GM23338 (cell line): ENCODE measurements at regions not wholly inside any gene's neighbourhood (a gene's known extent, or its start where the extent isn't known, plus 50 kb on each side); places are given as distances from the start of the nearest gene placed in this dataset.
A peak's percentile ranks its signal among the peaks of the same experiment; 100 is the strongest.

ENCODE experiments used
- ATAC-seq: fragments of 200-7000 bp; cut with Tn5 transposase; 3 replicates; pipeline ENCODE4 v1.9.1; 2020
- DNase-seq: peaks from one replicate; pipeline ENCODE4 v3.0.0-alpha.2; 2015; ENCODE audit warnings: low spot score
- H2AFZ ChIP-seq: fragments of 200-600 bp; sonication (generic); 2 replicates; pipeline ENCODE4 v1.8.0; 2016; ENCODE audit warnings: antibody characterized with exemption, mild to moderate bottlenecking, moderate library complexity
- H3F3A ChIP-seq: fragments of 200-600 bp; sonication (generic); replicated peaks from 2 replicates; pipeline ENCODE4 v1.8.0; 2017; ENCODE audit warnings: antibody characterized with exemption, mixed run types, low read depth
- H3K27ac ChIP-seq: fragments of 200-600 bp; sonication (generic); 2 replicates; pipeline ENCODE4 v1.6.1; 2016; ENCODE audit warnings: low read depth
- H3K27me3 ChIP-seq: fragments of 200-600 bp; sonication (generic); 2 replicates; pipeline ENCODE4 v1.8.0; 2016; ENCODE audit warnings: mild to moderate bottlenecking, mixed run types, moderate library complexity; ENCODE audit not compliant: insufficient read depth
- H3K36me3 ChIP-seq: fragments of 200-600 bp; sonication (generic); 2 replicates; pipeline ENCODE4 v1.8.0; 2016; ENCODE audit warnings: mild to moderate bottlenecking; ENCODE audit not compliant: insufficient read depth
- H3K4me1 ChIP-seq: fragments of 200-600 bp; sonication (generic); 2 replicates; pipeline ENCODE4 v1.8.0; 2016; ENCODE audit warnings: mild to moderate bottlenecking, moderate library complexity; ENCODE audit not compliant: insufficient read depth
- H3K4me2 ChIP-seq: fragments of 200-600 bp; sonication (generic); 2 replicates; pipeline ENCODE4 v1.7.1; 2017; ENCODE audit warnings: mixed run types
- H3K4me3 ChIP-seq: fragments of 200-600 bp; sonication (generic); 2 replicates; pipeline ENCODE4 v1.6.1; 2016; ENCODE audit warnings: mixed run types
- H3K79me2 ChIP-seq: fragments of 200-600 bp; sonication (generic); replicated peaks from 2 replicates; pipeline ENCODE4 v1.8.0; 2017; ENCODE audit warnings: mild to moderate bottlenecking; ENCODE audit not compliant: insufficient read depth
- H3K9me2 ChIP-seq: fragments of 200-600 bp; sonication (generic); 2 replicates; pipeline ENCODE4 v1.8.0; 2017; ENCODE audit not compliant: insufficient read depth
- H4K20me1 ChIP-seq: fragments of 200-600 bp; sonication (generic); replicated peaks from 2 replicates; pipeline ENCODE4 v1.8.0; 2017; ENCODE audit warnings: mild to moderate bottlenecking; ENCODE audit not compliant: insufficient read depth
- H3K27ac Mint-ChIP-seq: 2 replicates; pipeline ENCODE4 v1.8.0; 2020; ENCODE audit warnings: inconsistent platforms, mild to moderate bottlenecking, moderate library complexity, mixed read lengths
- H3K27me3 Mint-ChIP-seq: 3 replicates; pipeline ENCODE4 v1.8.0; 2022; ENCODE audit warnings: low read depth, mild to moderate bottlenecking, moderate library complexity, mixed read lengths, inconsistent platforms; ENCODE audit not compliant: insufficient read depth, poor library complexity
- H3K36me3 Mint-ChIP-seq: 3 replicates; pipeline ENCODE4 v1.8.0; 2021; ENCODE audit warnings: low read depth, mild to moderate bottlenecking, inconsistent platforms, moderate library complexity, mixed read lengths
- H3K4me1 Mint-ChIP-seq: 3 replicates; pipeline ENCODE4 v1.8.0; 2020; ENCODE audit warnings: mild to moderate bottlenecking, inconsistent platforms, mixed read lengths
- H3K4me3 Mint-ChIP-seq: 3 replicates; pipeline ENCODE4 v1.8.0; 2021; ENCODE audit warnings: moderate library complexity, mild to moderate bottlenecking, inconsistent platforms, mixed read lengths
- H3K9me3 Mint-ChIP-seq: 3 replicates; pipeline ENCODE4 v1.8.0; 2020; ENCODE audit warnings: moderate library complexity, mild to moderate bottlenecking, inconsistent platforms, mixed read lengths
- CTCF ChIP-seq, 2 experiments: fragments of 200-600 bp in 1 of 2; sonication (generic) in 1 of 2; conservative IDR thresholded peaks; 2 replicates each; pipeline versions ENCODE4 v1.5.1 to v1.6.1; 2016 to 2017; ENCODE audit warnings: antibody characterized with exemption in 2 of 2, low read depth in 2 of 2, mild to moderate bottlenecking in 2 of 2, moderate library complexity in 1 of 2
- EZH2 ChIP-seq: fragments of 200-600 bp; sonication (generic); IDR thresholded peaks from one replicate; pipeline ENCODE4 v1.8.0; 2017; ENCODE audit warnings: antibody characterized with exemption, mild to moderate bottlenecking, low read depth; ENCODE audit not compliant: unreplicated experiment
- EZH2phosphoT487 ChIP-seq: fragments of 200-600 bp; sonication (generic); IDR thresholded peaks from one replicate; pipeline ENCODE4 v1.8.1; 2018; ENCODE audit warnings: antibody characterized with exemption; ENCODE audit not compliant: unreplicated experiment
- JUNB ChIP-seq: IDR thresholded peaks from one replicate; pipeline ENCODE4 v1.6.1; 2016; ENCODE audit warnings: antibody characterized with exemption; ENCODE audit not compliant: unreplicated experiment
- NANOG ChIP-seq: IDR thresholded peaks from 2 replicates; pipeline ENCODE4 v1.6.1; 2016; ENCODE audit warnings: antibody characterized with exemption, borderline replicate concordance
- POLR2AphosphoS5 ChIP-seq: IDR thresholded peaks from 2 replicates; pipeline ENCODE4 v1.6.1; 2016; ENCODE audit warnings: antibody characterized with exemption, low read depth
- STAT1 ChIP-seq: IDR thresholded peaks from one replicate; pipeline ENCODE4 v1.6.1; 2016; ENCODE audit warnings: antibody characterized with exemption; ENCODE audit not compliant: unreplicated experiment
- ZNF114 ChIP-seq: fragments of 250-450 bp; sonication (Bioruptor Pico); IDR thresholded peaks from 2 replicates; pipeline ENCODE4 v1.5.0; 2020; ENCODE audit warnings: mild to moderate bottlenecking, moderate library complexity
- ZNF331 ChIP-seq: fragments of 250-450 bp; sonication (Bioruptor Pico); IDR thresholded peaks from 2 replicates; pipeline ENCODE4 v1.5.0; 2020; ENCODE audit warnings: low read depth, mild to moderate bottlenecking, moderate library complexity
- TF ChIP-seq, protein P1 (sequence below): fragments of 250-450 bp; sonication (Bioruptor Pico); IDR thresholded peaks from 2 replicates; pipeline ENCODE4 v1.5.0; 2020; ENCODE audit warnings: mild to moderate bottlenecking, moderate library complexity
- TF ChIP-seq, protein P2 (sequence below): IDR thresholded peaks from 2 replicates; pipeline ENCODE4 v1.6.1; 2016; ENCODE audit warnings: antibody characterized with exemption
- TF ChIP-seq, protein P3 (sequence below): IDR thresholded peaks from one replicate; pipeline ENCODE4 v1.6.1; 2018; ENCODE audit warnings: antibody characterized with exemption; ENCODE audit not compliant: unreplicated experiment

- TF ChIP-seq, protein P1, sequence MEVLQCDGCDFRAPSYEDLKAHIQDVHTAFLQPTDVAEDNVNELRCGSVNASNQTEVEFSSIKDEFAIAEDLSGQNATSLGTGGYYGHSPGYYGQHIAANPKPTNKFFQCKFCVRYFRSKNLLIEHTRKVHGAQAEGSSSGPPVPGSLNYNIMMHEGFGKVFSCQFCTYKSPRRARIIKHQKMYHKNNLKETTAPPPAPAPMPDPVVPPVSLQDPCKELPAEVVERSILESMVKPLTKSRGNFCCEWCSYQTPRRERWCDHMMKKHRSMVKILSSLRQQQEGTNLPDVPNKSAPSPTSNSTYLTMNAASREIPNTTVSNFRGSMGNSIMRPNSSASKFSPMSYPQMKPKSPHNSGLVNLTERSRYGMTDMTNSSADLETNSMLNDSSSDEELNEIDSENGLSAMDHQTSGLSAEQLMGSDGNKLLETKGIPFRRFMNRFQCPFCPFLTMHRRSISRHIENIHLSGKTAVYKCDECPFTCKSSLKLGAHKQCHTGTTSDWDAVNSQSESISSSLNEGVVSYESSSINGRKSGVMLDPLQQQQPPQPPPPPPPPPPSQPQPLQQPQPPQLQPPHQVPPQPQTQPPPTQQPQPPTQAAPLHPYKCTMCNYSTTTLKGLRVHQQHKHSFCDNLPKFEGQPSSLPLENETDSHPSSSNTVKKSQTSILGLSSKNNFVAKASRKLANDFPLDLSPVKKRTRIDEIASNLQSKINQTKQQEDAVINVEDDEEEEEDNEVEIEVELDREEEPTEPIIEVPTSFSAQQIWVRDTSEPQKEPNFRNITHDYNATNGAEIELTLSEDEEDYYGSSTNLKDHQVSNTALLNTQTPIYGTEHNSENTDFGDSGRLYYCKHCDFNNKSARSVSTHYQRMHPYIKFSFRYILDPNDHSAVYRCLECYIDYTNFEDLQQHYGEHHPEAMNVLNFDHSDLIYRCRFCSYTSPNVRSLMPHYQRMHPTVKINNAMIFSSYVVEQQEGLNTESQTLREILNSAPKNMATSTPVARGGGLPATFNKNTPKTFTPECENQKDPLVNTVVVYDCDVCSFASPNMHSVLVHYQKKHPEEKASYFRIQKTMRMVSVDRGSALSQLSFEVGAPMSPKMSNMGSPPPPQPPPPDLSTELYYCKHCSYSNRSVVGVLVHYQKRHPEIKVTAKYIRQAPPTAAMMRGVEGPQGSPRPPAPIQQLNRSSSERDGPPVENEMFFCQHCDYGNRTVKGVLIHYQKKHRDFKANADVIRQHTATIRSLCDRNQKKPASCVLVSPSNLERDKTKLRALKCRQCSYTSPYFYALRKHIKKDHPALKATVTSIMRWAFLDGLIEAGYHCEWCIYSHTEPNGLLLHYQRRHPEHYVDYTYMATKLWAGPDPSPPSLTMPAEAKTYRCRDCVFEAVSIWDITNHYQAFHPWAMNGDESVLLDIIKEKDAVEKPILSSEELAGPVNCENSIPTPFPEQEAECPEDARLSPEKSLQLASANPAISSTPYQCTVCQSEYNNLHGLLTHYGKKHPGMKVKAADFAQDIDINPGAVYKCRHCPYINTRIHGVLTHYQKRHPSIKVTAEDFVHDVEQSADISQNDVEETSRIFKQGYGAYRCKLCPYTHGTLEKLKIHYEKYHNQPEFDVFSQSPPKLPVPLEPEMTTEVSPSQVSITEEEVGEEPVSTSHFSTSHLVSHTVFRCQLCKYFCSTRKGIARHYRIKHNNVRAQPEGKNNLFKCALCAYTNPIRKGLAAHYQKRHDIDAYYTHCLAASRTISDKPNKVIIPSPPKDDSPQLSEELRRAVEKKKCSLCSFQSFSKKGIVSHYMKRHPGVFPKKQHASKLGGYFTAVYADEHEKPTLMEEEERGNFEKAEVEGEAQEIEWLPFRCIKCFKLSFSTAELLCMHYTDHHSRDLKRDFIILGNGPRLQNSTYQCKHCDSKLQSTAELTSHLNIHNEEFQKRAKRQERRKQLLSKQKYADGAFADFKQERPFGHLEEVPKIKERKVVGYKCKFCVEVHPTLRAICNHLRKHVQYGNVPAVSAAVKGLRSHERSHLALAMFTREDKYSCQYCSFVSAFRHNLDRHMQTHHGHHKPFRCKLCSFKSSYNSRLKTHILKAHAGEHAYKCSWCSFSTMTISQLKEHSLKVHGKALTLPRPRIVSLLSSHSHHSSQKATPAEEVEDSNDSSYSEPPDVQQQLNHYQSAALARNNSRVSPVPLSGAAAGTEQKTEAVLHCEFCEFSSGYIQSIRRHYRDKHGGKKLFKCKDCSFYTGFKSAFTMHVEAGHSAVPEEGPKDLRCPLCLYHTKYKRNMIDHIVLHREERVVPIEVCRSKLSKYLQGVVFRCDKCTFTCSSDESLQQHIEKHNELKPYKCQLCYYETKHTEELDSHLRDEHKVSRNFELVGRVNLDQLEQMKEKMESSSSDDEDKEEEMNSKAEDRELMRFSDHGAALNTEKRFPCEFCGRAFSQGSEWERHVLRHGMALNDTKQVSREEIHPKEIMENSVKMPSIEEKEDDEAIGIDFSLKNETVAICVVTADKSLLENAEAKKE: no peak
- TF ChIP-seq EZH2phosphoT487: no peak
- no peak for TF ChIP-seq POLR2AphosphoS5
- TF ChIP-seq, protein P2, sequence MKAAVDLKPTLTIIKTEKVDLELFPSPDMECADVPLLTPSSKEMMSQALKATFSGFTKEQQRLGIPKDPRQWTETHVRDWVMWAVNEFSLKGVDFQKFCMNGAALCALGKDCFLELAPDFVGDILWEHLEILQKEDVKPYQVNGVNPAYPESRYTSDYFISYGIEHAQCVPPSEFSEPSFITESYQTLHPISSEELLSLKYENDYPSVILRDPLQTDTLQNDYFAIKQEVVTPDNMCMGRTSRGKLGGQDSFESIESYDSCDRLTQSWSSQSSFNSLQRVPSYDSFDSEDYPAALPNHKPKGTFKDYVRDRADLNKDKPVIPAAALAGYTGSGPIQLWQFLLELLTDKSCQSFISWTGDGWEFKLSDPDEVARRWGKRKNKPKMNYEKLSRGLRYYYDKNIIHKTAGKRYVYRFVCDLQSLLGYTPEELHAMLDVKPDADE: no peak
Observed at GRCh38 chr15:69531665-69532027, 79.0 kb downstream of the RPLP1 start (continued).

DNA sequence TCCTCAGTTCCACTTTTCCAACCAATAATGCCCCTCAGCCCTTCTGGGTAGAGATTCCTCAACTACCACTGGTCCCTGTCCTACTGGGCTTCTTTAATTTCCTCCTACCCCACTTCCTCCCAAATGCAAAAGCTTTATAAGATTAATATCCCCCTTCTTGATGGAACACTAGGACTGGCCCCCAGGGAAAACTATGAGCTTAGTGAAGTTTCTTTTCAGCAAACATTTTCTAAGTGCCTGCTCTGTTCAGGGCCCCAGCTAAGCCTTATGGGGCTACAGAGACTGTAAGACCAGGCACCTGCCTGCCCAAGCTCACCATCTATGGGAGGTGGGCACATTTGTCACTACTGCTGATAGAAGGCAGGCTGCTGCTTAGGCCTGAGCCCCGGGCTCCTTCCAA lies 79.4 kb downstream of the RPLP1 start:
- no peaks in the 10 kb centered on the region for H3K79me2 ChIP-seq
- peaks cover 16% of the 10 kb centered on the region for H3K4me1 ChIP-seq
- TF ChIP-seq, protein P3, sequence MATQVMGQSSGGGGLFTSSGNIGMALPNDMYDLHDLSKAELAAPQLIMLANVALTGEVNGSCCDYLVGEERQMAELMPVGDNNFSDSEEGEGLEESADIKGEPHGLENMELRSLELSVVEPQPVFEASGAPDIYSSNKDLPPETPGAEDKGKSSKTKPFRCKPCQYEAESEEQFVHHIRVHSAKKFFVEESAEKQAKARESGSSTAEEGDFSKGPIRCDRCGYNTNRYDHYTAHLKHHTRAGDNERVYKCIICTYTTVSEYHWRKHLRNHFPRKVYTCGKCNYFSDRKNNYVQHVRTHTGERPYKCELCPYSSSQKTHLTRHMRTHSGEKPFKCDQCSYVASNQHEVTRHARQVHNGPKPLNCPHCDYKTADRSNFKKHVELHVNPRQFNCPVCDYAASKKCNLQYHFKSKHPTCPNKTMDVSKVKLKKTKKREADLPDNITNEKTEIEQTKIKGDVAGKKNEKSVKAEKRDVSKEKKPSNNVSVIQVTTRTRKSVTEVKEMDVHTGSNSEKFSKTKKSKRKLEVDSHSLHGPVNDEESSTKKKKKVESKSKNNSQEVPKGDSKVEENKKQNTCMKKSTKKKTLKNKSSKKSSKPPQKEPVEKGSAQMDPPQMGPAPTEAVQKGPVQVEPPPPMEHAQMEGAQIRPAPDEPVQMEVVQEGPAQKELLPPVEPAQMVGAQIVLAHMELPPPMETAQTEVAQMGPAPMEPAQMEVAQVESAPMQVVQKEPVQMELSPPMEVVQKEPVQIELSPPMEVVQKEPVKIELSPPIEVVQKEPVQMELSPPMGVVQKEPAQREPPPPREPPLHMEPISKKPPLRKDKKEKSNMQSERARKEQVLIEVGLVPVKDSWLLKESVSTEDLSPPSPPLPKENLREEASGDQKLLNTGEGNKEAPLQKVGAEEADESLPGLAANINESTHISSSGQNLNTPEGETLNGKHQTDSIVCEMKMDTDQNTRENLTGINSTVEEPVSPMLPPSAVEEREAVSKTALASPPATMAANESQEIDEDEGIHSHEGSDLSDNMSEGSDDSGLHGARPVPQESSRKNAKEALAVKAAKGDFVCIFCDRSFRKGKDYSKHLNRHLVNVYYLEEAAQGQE: no peak
- no peak for TF ChIP-seq CTCF (conservative IDR thresholded peaks at IDR 0.05; ENCODE audit: low read depth in 2 of 2)
- TF ChIP-seq, protein P2: no peak
- no peak for TF ChIP-seq ZNF331
- TF ChIP-seq EZH2: no peak
- TF ChIP-seq NANOG: no peak
- no peak for TF ChIP-seq STAT1
- TF ChIP-seq POLR2AphosphoS5: no peak
- TF ChIP-seq EZH2phosphoT487: no peak
- TF ChIP-seq JUNB: no peak
- no peak for TF ChIP-seq ZNF114 (CRISPR knock-in tag)

More for the DNA sequence above, 79.4 kb downstream of the RPLP1 start:
- Mint-ChIP-seq H3K36me3 (no peaks in the 10 kb centered on the region), H3K27ac (no peak overlapping the region), H3K4me3 (no peak overlapping the region), H3K27me3 (no peaks in the 10 kb centered on the region), H3K4me1 (peaks cover 38% of the 10 kb centered on the region), H3K9me3 (no peaks in the 10 kb centered on the region)
- Histone ChIP-seq H3K9me2 (no peaks in the 10 kb centered on the region), H3K4me2 (peak overlapping the region; percentile 70; the same call in 1 of the 2 replicates), H2AFZ (peak overlapping the region; percentile 91; the same call in 1 of the 2 replicates), H3K27me3 (no peaks in the 10 kb centered on the region), H3F3A (no peaks in the 10 kb centered on the region), H3K27ac (no peak overlapping the region), H3K4me3 (no peak overlapping the region), H3K36me3 (no peaks in the 10 kb centered on the region), H4K20me1 (no peaks in the 10 kb centered on the region; the same call in 1 of the 2 replicates)
- ATAC-seq (no peak; the same call in 2 of the 3 replicates), DNase-seq (no peak)
